ENCODE measurements at regions not wholly inside any gene's neighbourhood (a gene's known extent, or its start where the extent isn't known, plus 50 kb on each side); places are given as distances from the start of the nearest gene placed in this dataset.

DNA sequence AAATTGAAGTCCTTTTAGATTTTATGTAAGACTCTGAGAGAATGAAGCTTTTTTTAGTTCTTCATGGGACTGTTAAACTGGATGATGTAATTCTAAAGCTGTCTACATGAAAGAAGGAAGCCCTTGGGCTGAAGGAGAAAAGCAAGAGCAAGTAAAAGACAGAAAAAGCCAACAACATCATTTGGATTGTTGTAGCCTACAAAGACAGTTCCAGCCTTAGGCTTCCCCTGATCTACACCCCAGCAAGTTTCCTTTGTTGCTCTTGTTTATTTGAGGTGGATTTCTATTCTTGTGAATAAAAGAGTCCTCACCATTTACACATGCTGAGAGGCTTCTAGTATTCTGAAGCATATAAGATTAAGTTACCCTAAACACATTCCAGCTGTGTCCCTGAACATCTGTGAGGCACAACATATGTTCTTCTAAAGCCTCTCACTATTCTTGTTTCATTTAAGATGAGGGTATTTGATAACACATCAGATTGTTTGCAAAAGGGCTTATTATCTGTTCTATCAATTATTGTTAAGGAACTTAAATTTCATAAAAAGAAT is 377.8 kb downstream of the LNPK start (continued):
- TF ChIP-seq, protein P1, sequence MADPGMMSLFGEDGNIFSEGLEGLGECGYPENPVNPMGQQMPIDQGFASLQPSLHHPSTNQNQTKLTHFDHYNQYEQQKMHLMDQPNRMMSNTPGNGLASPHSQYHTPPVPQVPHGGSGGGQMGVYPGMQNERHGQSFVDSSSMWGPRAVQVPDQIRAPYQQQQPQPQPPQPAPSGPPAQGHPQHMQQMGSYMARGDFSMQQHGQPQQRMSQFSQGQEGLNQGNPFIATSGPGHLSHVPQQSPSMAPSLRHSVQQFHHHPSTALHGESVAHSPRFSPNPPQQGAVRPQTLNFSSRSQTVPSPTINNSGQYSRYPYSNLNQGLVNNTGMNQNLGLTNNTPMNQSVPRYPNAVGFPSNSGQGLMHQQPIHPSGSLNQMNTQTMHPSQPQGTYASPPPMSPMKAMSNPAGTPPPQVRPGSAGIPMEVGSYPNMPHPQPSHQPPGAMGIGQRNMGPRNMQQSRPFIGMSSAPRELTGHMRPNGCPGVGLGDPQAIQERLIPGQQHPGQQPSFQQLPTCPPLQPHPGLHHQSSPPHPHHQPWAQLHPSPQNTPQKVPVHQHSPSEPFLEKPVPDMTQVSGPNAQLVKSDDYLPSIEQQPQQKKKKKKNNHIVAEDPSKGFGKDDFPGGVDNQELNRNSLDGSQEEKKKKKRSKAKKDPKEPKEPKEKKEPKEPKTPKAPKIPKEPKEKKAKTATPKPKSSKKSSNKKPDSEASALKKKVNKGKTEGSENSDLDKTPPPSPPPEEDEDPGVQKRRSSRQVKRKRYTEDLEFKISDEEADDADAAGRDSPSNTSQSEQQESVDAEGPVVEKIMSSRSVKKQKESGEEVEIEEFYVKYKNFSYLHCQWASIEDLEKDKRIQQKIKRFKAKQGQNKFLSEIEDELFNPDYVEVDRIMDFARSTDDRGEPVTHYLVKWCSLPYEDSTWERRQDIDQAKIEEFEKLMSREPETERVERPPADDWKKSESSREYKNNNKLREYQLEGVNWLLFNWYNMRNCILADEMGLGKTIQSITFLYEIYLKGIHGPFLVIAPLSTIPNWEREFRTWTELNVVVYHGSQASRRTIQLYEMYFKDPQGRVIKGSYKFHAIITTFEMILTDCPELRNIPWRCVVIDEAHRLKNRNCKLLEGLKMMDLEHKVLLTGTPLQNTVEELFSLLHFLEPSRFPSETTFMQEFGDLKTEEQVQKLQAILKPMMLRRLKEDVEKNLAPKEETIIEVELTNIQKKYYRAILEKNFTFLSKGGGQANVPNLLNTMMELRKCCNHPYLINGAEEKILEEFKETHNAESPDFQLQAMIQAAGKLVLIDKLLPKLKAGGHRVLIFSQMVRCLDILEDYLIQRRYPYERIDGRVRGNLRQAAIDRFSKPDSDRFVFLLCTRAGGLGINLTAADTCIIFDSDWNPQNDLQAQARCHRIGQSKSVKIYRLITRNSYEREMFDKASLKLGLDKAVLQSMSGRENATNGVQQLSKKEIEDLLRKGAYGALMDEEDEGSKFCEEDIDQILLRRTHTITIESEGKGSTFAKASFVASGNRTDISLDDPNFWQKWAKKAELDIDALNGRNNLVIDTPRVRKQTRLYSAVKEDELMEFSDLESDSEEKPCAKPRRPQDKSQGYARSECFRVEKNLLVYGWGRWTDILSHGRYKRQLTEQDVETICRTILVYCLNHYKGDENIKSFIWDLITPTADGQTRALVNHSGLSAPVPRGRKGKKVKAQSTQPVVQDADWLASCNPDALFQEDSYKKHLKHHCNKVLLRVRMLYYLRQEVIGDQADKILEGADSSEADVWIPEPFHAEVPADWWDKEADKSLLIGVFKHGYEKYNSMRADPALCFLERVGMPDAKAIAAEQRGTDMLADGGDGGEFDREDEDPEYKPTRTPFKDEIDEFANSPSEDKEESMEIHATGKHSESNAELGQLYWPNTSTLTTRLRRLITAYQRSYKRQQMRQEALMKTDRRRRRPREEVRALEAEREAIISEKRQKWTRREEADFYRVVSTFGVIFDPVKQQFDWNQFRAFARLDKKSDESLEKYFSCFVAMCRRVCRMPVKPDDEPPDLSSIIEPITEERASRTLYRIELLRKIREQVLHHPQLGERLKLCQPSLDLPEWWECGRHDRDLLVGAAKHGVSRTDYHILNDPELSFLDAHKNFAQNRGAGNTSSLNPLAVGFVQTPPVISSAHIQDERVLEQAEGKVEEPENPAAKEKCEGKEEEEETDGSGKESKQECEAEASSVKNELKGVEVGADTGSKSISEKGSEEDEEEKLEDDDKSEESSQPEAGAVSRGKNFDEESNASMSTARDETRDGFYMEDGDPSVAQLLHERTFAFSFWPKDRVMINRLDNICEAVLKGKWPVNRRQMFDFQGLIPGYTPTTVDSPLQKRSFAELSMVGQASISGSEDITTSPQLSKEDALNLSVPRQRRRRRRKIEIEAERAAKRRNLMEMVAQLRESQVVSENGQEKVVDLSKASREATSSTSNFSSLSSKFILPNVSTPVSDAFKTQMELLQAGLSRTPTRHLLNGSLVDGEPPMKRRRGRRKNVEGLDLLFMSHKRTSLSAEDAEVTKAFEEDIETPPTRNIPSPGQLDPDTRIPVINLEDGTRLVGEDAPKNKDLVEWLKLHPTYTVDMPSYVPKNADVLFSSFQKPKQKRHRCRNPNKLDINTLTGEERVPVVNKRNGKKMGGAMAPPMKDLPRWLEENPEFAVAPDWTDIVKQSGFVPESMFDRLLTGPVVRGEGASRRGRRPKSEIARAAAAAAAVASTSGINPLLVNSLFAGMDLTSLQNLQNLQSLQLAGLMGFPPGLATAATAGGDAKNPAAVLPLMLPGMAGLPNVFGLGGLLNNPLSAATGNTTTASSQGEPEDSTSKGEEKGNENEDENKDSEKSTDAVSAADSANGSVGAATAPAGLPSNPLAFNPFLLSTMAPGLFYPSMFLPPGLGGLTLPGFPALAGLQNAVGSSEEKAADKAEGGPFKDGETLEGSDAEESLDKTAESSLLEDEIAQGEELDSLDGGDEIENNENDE (IDR thresholded peaks at IDR 0.05; ENCODE audit: insufficient replicate concordance, low read length), result no peak
- TF ChIP-seq, protein P2, sequence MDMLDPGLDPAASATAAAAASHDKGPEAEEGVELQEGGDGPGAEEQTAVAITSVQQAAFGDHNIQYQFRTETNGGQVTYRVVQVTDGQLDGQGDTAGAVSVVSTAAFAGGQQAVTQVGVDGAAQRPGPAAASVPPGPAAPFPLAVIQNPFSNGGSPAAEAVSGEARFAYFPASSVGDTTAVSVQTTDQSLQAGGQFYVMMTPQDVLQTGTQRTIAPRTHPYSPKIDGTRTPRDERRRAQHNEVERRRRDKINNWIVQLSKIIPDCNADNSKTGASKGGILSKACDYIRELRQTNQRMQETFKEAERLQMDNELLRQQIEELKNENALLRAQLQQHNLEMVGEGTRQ (IDR thresholded peaks at IDR 0.05; ENCODE audit: low read length), result no peak
- TF ChIP-seq CTBP2 (IDR thresholded peaks at IDR 0.05; ENCODE audit: borderline replicate concordance, insufficient read depth, insufficient read length, low read length) (no peak), FOSL1 (IDR thresholded peaks at IDR 0.05; ENCODE audit: insufficient read depth, low read depth, low read length) (no peak), POLR2AphosphoS5 (IDR thresholded peaks at IDR 0.05; ENCODE audit: low read depth, low read length) (no peak), SUZ12 (IDR thresholded peaks at IDR 0.05; ENCODE audit: low read length) (no peak), POU5F1 (IDR thresholded peaks at IDR 0.05; ENCODE audit: low read depth, low read length) (no peak)

Data from H1 (cell line).